GM23338 (cell line): ENCODE measurements at regions not wholly inside any gene's neighbourhood (a gene's known extent, or its start where the extent isn't known, plus 50 kb on each side); places are given as distances from the start of the nearest gene placed in this dataset.
A peak's percentile ranks its signal among the peaks of the same experiment; 100 is the strongest.

Experiments used
- ATAC-seq: fragments of 200-7000 bp; cut with Tn5 transposase; 3 replicates; pipeline ENCODE4 v1.9.1; 2020
- DNase-seq: peaks from one replicate; pipeline ENCODE4 v3.0.0-alpha.2; 2015; ENCODE audit warnings: low spot score
- H2AFZ ChIP-seq: fragments of 200-600 bp; sonication (generic); 2 replicates; pipeline ENCODE4 v1.8.0; 2016; ENCODE audit warnings: antibody characterized with exemption, mild to moderate bottlenecking, moderate library complexity
- H3F3A ChIP-seq: fragments of 200-600 bp; sonication (generic); replicated peaks from 2 replicates; pipeline ENCODE4 v1.8.0; 2017; ENCODE audit warnings: antibody characterized with exemption, mixed run types, low read depth
- H3K27ac ChIP-seq: fragments of 200-600 bp; sonication (generic); 2 replicates; pipeline ENCODE4 v1.6.1; 2016; ENCODE audit warnings: low read depth
- H3K27me3 ChIP-seq: fragments of 200-600 bp; sonication (generic); 2 replicates; pipeline ENCODE4 v1.8.0; 2016; ENCODE audit warnings: mild to moderate bottlenecking, mixed run types, moderate library complexity; ENCODE audit not compliant: insufficient read depth
- H3K36me3 ChIP-seq: fragments of 200-600 bp; sonication (generic); 2 replicates; pipeline ENCODE4 v1.8.0; 2016; ENCODE audit warnings: mild to moderate bottlenecking; ENCODE audit not compliant: insufficient read depth
- H3K4me1 ChIP-seq: fragments of 200-600 bp; sonication (generic); 2 replicates; pipeline ENCODE4 v1.8.0; 2016; ENCODE audit warnings: mild to moderate bottlenecking, moderate library complexity; ENCODE audit not compliant: insufficient read depth
- H3K4me2 ChIP-seq: fragments of 200-600 bp; sonication (generic); 2 replicates; pipeline ENCODE4 v1.7.1; 2017; ENCODE audit warnings: mixed run types
- H3K4me3 ChIP-seq: fragments of 200-600 bp; sonication (generic); 2 replicates; pipeline ENCODE4 v1.6.1; 2016; ENCODE audit warnings: mixed run types
- H3K79me2 ChIP-seq: fragments of 200-600 bp; sonication (generic); replicated peaks from 2 replicates; pipeline ENCODE4 v1.8.0; 2017; ENCODE audit warnings: mild to moderate bottlenecking; ENCODE audit not compliant: insufficient read depth
- H3K9me2 ChIP-seq: fragments of 200-600 bp; sonication (generic); 2 replicates; pipeline ENCODE4 v1.8.0; 2017; ENCODE audit not compliant: insufficient read depth
- H4K20me1 ChIP-seq: fragments of 200-600 bp; sonication (generic); replicated peaks from 2 replicates; pipeline ENCODE4 v1.8.0; 2017; ENCODE audit warnings: mild to moderate bottlenecking; ENCODE audit not compliant: insufficient read depth
- H3K27ac Mint-ChIP-seq: 2 replicates; pipeline ENCODE4 v1.8.0; 2020; ENCODE audit warnings: inconsistent platforms, mild to moderate bottlenecking, moderate library complexity, mixed read lengths
- H3K27me3 Mint-ChIP-seq: 3 replicates; pipeline ENCODE4 v1.8.0; 2022; ENCODE audit warnings: low read depth, mild to moderate bottlenecking, moderate library complexity, mixed read lengths, inconsistent platforms; ENCODE audit not compliant: insufficient read depth, poor library complexity
- H3K36me3 Mint-ChIP-seq: 3 replicates; pipeline ENCODE4 v1.8.0; 2021; ENCODE audit warnings: low read depth, mild to moderate bottlenecking, inconsistent platforms, moderate library complexity, mixed read lengths
- H3K4me1 Mint-ChIP-seq: 3 replicates; pipeline ENCODE4 v1.8.0; 2020; ENCODE audit warnings: mild to moderate bottlenecking, inconsistent platforms, mixed read lengths
- H3K4me3 Mint-ChIP-seq: 3 replicates; pipeline ENCODE4 v1.8.0; 2021; ENCODE audit warnings: moderate library complexity, mild to moderate bottlenecking, inconsistent platforms, mixed read lengths
- H3K9me3 Mint-ChIP-seq: 3 replicates; pipeline ENCODE4 v1.8.0; 2020; ENCODE audit warnings: moderate library complexity, mild to moderate bottlenecking, inconsistent platforms, mixed read lengths
- CREB1 ChIP-seq: fragments of 250-450 bp; sonication (Bioruptor Pico); IDR thresholded peaks from 2 replicates; pipeline ENCODE4 v1.5.0; 2020; ENCODE audit warnings: low read depth, mild to moderate bottlenecking, moderate library complexity
- EZH2 ChIP-seq: fragments of 200-600 bp; sonication (generic); IDR thresholded peaks from one replicate; pipeline ENCODE4 v1.8.0; 2017; ENCODE audit warnings: antibody characterized with exemption, mild to moderate bottlenecking, low read depth; ENCODE audit not compliant: unreplicated experiment
- EZH2phosphoT487 ChIP-seq: fragments of 200-600 bp; sonication (generic); IDR thresholded peaks from one replicate; pipeline ENCODE4 v1.8.1; 2018; ENCODE audit warnings: antibody characterized with exemption; ENCODE audit not compliant: unreplicated experiment
- JUNB ChIP-seq: IDR thresholded peaks from one replicate; pipeline ENCODE4 v1.6.1; 2016; ENCODE audit warnings: antibody characterized with exemption; ENCODE audit not compliant: unreplicated experiment
- NANOG ChIP-seq: IDR thresholded peaks from 2 replicates; pipeline ENCODE4 v1.6.1; 2016; ENCODE audit warnings: antibody characterized with exemption, borderline replicate concordance
- POLR2AphosphoS5 ChIP-seq: IDR thresholded peaks from 2 replicates; pipeline ENCODE4 v1.6.1; 2016; ENCODE audit warnings: antibody characterized with exemption, low read depth
- ZNF114 ChIP-seq: fragments of 250-450 bp; sonication (Bioruptor Pico); IDR thresholded peaks from 2 replicates; pipeline ENCODE4 v1.5.0; 2020; ENCODE audit warnings: mild to moderate bottlenecking, moderate library complexity
- ZNF331 ChIP-seq: fragments of 250-450 bp; sonication (Bioruptor Pico); IDR thresholded peaks from 2 replicates; pipeline ENCODE4 v1.5.0; 2020; ENCODE audit warnings: low read depth, mild to moderate bottlenecking, moderate library complexity
- TF ChIP-seq, protein P1 (sequence below): IDR thresholded peaks from 2 replicates; pipeline ENCODE4 v1.6.1; 2016; ENCODE audit warnings: antibody characterized with exemption
- TF ChIP-seq, protein P2 (sequence below): fragments of 250-450 bp; sonication (Bioruptor Pico); IDR thresholded peaks from 2 replicates; pipeline ENCODE4 v1.5.0; 2020; ENCODE audit warnings: mild to moderate bottlenecking, moderate library complexity
- TF ChIP-seq, protein P3 (sequence below), 2 experiments: fragments of 200-600 bp in 1 of 2; sonication (generic) in 1 of 2; conservative IDR thresholded peaks; 2 replicates each; pipeline versions ENCODE4 v1.5.1 to v1.6.1; 2016 to 2017; ENCODE audit warnings: antibody characterized with exemption in 2 of 2, low read depth in 2 of 2, mild to moderate bottlenecking in 2 of 2, moderate library complexity in 1 of 2

DNA sequence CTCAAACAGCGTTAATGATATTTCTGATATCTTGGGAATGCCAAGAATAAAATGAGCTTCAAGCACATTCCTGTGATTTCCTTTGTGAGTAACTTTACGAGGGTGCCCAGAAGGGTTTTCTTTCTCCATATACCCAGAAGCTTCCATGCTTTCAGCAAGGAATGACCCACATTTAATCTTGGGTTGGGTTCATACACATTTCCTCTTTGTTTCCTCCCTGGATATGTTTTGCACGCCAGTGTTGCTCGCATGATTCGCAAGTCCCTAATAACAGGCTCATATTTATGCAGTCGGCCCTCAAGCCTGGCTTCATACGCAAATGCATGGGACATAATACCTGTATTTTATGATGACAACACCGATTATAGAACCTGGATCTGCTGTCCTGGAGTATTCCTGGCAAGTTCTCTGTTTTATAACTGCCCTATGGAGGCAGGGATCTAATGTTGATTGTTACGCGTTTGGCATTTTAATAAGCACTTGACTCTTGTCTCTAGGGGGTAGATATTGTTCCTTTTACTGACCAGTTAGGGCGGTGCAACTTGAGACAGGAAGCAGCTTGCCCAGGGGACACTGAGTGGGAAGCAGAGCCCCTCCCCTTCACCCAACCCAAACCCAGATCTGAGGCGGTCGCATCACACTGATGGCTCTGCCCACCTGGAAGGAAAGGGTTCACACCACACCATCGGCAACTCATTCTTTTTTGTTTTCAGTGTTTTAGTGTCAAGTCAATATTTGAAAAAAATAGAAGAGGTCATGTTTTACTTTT, 220.4 kb upstream of the SOX1 start:
- DNase-seq, result peak; percentile 61
- peaks cover 19% of the 10 kb centered on the region; the same call in 2 of the 3 replicates for H3K9me3 Mint-ChIP-seq
- H4K20me1 ChIP-seq, result no peaks in the 10 kb centered on the region
- H3K27ac Mint-ChIP-seq, result peak overlapping the region; percentile 88
- peaks cover 16% of the 10 kb centered on the region for H3F3A ChIP-seq
- peaks cover 50% of the 10 kb centered on the region for H3K4me1 Mint-ChIP-seq
- TF ChIP-seq NANOG (peak; percentile 29; the same call in 1 of the 2 replicates), EZH2 (no peak)
- ATAC-seq, result peak; percentile 76
- H3K4me1 ChIP-seq, result peaks cover 45% of the 10 kb centered on the region
- H3K9me2 ChIP-seq, result 0 out of 2 replicates have a peak, but pooled peaks cover 8% of the 10 kb centered on the region
- peak overlapping the region; percentile 42 for H3K4me3 Mint-ChIP-seq
- H3K36me3 Mint-ChIP-seq, result peaks cover 16% of the 10 kb centered on the region; the same call in 2 of the 3 replicates
- H3K36me3 ChIP-seq, result peaks cover 9% of the 10 kb centered on the region; the same call in 1 of the 2 replicates
- H3K4me3 ChIP-seq, result peak overlapping the region; percentile 40
- no peaks in the 10 kb centered on the region for H3K27me3 ChIP-seq
- H3K27ac ChIP-seq, result peak overlapping the region; percentile 95
- no peak overlapping the region for H2AFZ ChIP-seq
- H3K4me2 ChIP-seq, result peak overlapping the region; percentile 74
- no peaks in the 10 kb centered on the region for H3K79me2 ChIP-seq
- H3K27me3 Mint-ChIP-seq, result peaks cover 11% of the 10 kb centered on the region

DNA sequence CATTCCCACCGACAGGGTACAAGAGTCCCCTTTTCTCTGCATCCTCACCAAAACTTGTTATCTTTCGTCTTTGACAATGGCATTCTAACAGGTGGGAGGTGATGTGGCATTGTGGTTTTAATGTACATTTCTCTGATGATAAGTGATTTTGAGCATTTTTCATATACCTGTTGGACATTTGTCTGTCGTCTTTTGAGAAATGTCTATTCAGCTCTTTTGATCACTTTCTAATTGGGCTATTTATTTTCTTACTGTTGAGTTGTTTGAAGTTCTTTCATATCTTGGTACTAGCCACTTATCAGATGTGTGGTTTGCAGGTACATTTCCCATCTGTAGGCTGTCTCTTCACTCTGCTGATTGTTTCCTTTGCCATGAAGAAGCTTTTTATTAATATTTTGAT, 219.0 kb upstream of the SOX1 start:
- no peaks in the 10 kb centered on the region for H3K79me2 ChIP-seq
- peaks cover 16% of the 10 kb centered on the region; the same call in 2 of the 3 replicates for H3K36me3 Mint-ChIP-seq
- H2AFZ ChIP-seq, result no peak overlapping the region
- no peak for ATAC-seq
- peaks cover 16% of the 10 kb centered on the region for H3F3A ChIP-seq
- peaks cover 16% of the 10 kb centered on the region for H3K27me3 Mint-ChIP-seq
- no peak for DNase-seq
- H3K4me3 Mint-ChIP-seq, result no peak overlapping the region
- H3K36me3 ChIP-seq, result peaks cover 9% of the 10 kb centered on the region; the same call in 1 of the 2 replicates
- peaks cover 19% of the 10 kb centered on the region; the same call in 2 of the 3 replicates for H3K9me3 Mint-ChIP-seq
- H3K27me3 ChIP-seq, result no peaks in the 10 kb centered on the region
- no peak overlapping the region for H3K27ac ChIP-seq
- TF ChIP-seq, protein P1, sequence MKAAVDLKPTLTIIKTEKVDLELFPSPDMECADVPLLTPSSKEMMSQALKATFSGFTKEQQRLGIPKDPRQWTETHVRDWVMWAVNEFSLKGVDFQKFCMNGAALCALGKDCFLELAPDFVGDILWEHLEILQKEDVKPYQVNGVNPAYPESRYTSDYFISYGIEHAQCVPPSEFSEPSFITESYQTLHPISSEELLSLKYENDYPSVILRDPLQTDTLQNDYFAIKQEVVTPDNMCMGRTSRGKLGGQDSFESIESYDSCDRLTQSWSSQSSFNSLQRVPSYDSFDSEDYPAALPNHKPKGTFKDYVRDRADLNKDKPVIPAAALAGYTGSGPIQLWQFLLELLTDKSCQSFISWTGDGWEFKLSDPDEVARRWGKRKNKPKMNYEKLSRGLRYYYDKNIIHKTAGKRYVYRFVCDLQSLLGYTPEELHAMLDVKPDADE, result no peak
- TF ChIP-seq JUNB (no peak), ZNF331 (no peak), POLR2AphosphoS5 (no peak), EZH2 (no peak), NANOG (no peak), ZNF114 (CRISPR knock-in tag) (no peak), CREB1 (CRISPR knock-in tag) (no peak), EZH2phosphoT487 (no peak)
- TF ChIP-seq, protein P2, sequence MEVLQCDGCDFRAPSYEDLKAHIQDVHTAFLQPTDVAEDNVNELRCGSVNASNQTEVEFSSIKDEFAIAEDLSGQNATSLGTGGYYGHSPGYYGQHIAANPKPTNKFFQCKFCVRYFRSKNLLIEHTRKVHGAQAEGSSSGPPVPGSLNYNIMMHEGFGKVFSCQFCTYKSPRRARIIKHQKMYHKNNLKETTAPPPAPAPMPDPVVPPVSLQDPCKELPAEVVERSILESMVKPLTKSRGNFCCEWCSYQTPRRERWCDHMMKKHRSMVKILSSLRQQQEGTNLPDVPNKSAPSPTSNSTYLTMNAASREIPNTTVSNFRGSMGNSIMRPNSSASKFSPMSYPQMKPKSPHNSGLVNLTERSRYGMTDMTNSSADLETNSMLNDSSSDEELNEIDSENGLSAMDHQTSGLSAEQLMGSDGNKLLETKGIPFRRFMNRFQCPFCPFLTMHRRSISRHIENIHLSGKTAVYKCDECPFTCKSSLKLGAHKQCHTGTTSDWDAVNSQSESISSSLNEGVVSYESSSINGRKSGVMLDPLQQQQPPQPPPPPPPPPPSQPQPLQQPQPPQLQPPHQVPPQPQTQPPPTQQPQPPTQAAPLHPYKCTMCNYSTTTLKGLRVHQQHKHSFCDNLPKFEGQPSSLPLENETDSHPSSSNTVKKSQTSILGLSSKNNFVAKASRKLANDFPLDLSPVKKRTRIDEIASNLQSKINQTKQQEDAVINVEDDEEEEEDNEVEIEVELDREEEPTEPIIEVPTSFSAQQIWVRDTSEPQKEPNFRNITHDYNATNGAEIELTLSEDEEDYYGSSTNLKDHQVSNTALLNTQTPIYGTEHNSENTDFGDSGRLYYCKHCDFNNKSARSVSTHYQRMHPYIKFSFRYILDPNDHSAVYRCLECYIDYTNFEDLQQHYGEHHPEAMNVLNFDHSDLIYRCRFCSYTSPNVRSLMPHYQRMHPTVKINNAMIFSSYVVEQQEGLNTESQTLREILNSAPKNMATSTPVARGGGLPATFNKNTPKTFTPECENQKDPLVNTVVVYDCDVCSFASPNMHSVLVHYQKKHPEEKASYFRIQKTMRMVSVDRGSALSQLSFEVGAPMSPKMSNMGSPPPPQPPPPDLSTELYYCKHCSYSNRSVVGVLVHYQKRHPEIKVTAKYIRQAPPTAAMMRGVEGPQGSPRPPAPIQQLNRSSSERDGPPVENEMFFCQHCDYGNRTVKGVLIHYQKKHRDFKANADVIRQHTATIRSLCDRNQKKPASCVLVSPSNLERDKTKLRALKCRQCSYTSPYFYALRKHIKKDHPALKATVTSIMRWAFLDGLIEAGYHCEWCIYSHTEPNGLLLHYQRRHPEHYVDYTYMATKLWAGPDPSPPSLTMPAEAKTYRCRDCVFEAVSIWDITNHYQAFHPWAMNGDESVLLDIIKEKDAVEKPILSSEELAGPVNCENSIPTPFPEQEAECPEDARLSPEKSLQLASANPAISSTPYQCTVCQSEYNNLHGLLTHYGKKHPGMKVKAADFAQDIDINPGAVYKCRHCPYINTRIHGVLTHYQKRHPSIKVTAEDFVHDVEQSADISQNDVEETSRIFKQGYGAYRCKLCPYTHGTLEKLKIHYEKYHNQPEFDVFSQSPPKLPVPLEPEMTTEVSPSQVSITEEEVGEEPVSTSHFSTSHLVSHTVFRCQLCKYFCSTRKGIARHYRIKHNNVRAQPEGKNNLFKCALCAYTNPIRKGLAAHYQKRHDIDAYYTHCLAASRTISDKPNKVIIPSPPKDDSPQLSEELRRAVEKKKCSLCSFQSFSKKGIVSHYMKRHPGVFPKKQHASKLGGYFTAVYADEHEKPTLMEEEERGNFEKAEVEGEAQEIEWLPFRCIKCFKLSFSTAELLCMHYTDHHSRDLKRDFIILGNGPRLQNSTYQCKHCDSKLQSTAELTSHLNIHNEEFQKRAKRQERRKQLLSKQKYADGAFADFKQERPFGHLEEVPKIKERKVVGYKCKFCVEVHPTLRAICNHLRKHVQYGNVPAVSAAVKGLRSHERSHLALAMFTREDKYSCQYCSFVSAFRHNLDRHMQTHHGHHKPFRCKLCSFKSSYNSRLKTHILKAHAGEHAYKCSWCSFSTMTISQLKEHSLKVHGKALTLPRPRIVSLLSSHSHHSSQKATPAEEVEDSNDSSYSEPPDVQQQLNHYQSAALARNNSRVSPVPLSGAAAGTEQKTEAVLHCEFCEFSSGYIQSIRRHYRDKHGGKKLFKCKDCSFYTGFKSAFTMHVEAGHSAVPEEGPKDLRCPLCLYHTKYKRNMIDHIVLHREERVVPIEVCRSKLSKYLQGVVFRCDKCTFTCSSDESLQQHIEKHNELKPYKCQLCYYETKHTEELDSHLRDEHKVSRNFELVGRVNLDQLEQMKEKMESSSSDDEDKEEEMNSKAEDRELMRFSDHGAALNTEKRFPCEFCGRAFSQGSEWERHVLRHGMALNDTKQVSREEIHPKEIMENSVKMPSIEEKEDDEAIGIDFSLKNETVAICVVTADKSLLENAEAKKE (CRISPR knock-in tag), result no peak
- TF ChIP-seq, protein P3, sequence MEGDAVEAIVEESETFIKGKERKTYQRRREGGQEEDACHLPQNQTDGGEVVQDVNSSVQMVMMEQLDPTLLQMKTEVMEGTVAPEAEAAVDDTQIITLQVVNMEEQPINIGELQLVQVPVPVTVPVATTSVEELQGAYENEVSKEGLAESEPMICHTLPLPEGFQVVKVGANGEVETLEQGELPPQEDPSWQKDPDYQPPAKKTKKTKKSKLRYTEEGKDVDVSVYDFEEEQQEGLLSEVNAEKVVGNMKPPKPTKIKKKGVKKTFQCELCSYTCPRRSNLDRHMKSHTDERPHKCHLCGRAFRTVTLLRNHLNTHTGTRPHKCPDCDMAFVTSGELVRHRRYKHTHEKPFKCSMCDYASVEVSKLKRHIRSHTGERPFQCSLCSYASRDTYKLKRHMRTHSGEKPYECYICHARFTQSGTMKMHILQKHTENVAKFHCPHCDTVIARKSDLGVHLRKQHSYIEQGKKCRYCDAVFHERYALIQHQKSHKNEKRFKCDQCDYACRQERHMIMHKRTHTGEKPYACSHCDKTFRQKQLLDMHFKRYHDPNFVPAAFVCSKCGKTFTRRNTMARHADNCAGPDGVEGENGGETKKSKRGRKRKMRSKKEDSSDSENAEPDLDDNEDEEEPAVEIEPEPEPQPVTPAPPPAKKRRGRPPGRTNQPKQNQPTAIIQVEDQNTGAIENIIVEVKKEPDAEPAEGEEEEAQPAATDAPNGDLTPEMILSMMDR (conservative IDR thresholded peaks at IDR 0.05; ENCODE audit: low read depth in 2 of 2), result no peak
- no peaks in the 10 kb centered on the region for H4K20me1 ChIP-seq
- peaks cover 45% of the 10 kb centered on the region for H3K4me1 ChIP-seq
- H3K4me1 Mint-ChIP-seq, result peaks cover 56% of the 10 kb centered on the region
- no peak overlapping the region for H3K4me3 ChIP-seq
- H3K4me2 ChIP-seq, result 0 out of 2 replicates have a peak overlapping the region, but pooled peaks have one; percentile 74
- 0 out of 2 replicates have a peak, but pooled peaks cover 8% of the 10 kb centered on the region for H3K9me2 ChIP-seq
- no peak overlapping the region for H3K27ac Mint-ChIP-seq
